NCI-H774 (cell line): ENCODE measurements at regions not wholly inside any gene's neighbourhood (a gene's known extent, or its start where the extent isn't known, plus 50 kb on each side); places are given as distances from the start of the nearest gene placed in this dataset.

Source experiments
- DNase-seq: peaks from one replicate; lab custom pipeline; 2025; lab: John Stamatoyannopoulos, UW

- DNase-seq: no peak
Observed at GRCh38 chrX:57848857-57849256, 61.4 kb downstream of the ZXDA start.

- DNase-seq: peak; percentile 49
Observed at GRCh38 chrX:57822818-57823217, 87.4 kb downstream of the ZXDA start.

GRCh38 chrX:57822398-57822797, 87.9 kb downstream of the ZXDA start:
- no peak for DNase-seq

- DNase-seq: peak; percentile 22
Observed at GRCh38 chrX:57821703-57822387, 88.4 kb downstream of the ZXDA start.

GRCh38 chrX:57817302-57817701, 93.0 kb downstream of the ZXDA start:
- peak; percentile 0 for DNase-seq

GRCh38 chrX:57772637-57773036, 92.6 kb upstream of the NLRP2B start:
- no peak for DNase-seq

- DNase-seq: no peak
Observed at GRCh38 chrX:57771689-57772088, 91.6 kb upstream of the NLRP2B start.

- DNase-seq: no peak
Observed at GRCh38 chrX:57752866-57753265, 72.8 kb upstream of the NLRP2B start.

GRCh38 chrX:57741107-57741506, 61.0 kb upstream of the NLRP2B start:
- DNase-seq: no peak

GRCh38 chrX:57737881-57738280, 57.8 kb upstream of the NLRP2B start:
- no peak for DNase-seq
